ENCODE measurements at regions not wholly inside any gene's neighbourhood (a gene's known extent, or its start where the extent isn't known, plus 50 kb on each side); places are given as distances from the start of the nearest gene placed in this dataset.

DNA sequence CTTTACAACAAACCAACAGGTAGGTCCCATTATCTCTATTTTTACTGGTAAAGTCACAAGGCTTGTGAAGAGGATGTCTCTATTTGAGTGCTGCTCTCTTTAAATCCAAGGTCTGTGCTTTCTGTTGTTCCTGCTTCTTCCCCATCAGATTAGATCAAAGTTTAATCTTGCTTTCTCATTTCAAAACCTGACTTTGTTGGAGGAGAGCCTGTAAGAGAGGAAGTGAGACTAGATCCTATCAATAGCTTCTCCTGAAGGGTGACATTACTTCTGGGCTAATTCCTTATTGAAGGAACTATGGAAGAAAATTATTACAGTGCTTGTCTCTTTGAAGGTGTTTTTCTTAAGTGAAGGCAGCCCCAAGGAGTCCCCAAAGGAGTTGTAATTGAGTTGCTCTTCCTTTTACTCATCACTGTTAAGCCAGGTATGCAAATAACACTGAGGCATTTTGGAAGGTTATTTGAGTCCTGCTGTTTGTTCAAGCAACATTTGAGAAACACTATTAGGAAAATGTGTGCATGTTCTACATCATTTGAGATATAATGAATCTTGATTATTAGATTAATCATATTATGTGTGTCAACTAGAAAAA lies 146.2 kb upstream of the MBL2 start:
- TF ChIP-seq, protein P1, sequence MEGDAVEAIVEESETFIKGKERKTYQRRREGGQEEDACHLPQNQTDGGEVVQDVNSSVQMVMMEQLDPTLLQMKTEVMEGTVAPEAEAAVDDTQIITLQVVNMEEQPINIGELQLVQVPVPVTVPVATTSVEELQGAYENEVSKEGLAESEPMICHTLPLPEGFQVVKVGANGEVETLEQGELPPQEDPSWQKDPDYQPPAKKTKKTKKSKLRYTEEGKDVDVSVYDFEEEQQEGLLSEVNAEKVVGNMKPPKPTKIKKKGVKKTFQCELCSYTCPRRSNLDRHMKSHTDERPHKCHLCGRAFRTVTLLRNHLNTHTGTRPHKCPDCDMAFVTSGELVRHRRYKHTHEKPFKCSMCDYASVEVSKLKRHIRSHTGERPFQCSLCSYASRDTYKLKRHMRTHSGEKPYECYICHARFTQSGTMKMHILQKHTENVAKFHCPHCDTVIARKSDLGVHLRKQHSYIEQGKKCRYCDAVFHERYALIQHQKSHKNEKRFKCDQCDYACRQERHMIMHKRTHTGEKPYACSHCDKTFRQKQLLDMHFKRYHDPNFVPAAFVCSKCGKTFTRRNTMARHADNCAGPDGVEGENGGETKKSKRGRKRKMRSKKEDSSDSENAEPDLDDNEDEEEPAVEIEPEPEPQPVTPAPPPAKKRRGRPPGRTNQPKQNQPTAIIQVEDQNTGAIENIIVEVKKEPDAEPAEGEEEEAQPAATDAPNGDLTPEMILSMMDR (IDR thresholded peaks at IDR 0.05) = no peak
- no peak for TF ChIP-seq POLR2A (IDR thresholded peaks at IDR 0.05)
